Endothelial cell of umbilical vein (primary cell): ENCODE measurements at regions not wholly inside any gene's neighbourhood (a gene's known extent, or its start where the extent isn't known, plus 50 kb on each side); places are given as distances from the start of the nearest gene placed in this dataset.

Experiments used
- BruUV-seq: library from RNA; stranded (reverse); fragments of 400-500 nt; replicated peaks from 2 replicates; lab custom pipeline; 2021; lab: Mats Ljungman, UMichigan
- CTCF ChIA-PET: fragments of 300-600, 350-600 bp; sonication (Branson Sonifier 250); formaldehyde crosslinking; loops from one replicate; lab custom pipeline; 2021; ENCODE audit warnings: antibody characterized with exemption, inconsistent platforms; lab: Charles Lee
- POLR2A ChIA-PET: fragments of 300-600, 350-600 bp; sonication (Branson Sonifier 250); formaldehyde crosslinking; loops from one replicate; lab custom pipeline; 2021; ENCODE audit warnings: antibody characterized with exemption, inconsistent platforms; lab: Charles Lee
- DNase-seq: peaks from one replicate; pipeline ENCODE4 v3.0.0-alpha.2; 2011; ENCODE audit warnings: low read depth, low spot score
- FAIRE-seq: peaks from 2 replicates; lab custom pipeline; 2011; peaks lifted over from hg19 to GRCh38; lab: Jason Lieb, UNC
- H2AFZ ChIP-seq: 2 replicates; pipeline ENCODE4 v1.6.0; 2012; ENCODE audit warnings: low read depth, low read length, control low read depth, inconsistent platforms
- H3K27ac ChIP-seq: 2 replicates; pipeline ENCODE4 v1.5.1; 2011; ENCODE audit warnings: low read depth, mild to moderate bottlenecking, control low read depth, low read length, moderate library complexity; ENCODE audit not compliant: insufficient read depth
- H3K27me3 ChIP-seq, 2 experiments: 2 replicates each; pipeline versions ENCODE4 v1.6.0 to v1.6.1; 2011; ENCODE audit warnings: low read length in 2 of 2, mixed read lengths in 1 of 2; ENCODE audit not compliant: control insufficient read depth in 2 of 2, insufficient read depth in 2 of 2
- H3K36me3 ChIP-seq, 2 experiments: 2 replicates in 1 of 2; 3 replicates in 1 of 2; pipeline ENCODE4 v1.5.1; 2011; ENCODE audit warnings: low read length in 2 of 2, mild to moderate bottlenecking in 1 of 2, moderate library complexity in 1 of 2; ENCODE audit not compliant: control insufficient read depth in 2 of 2, insufficient read depth in 2 of 2; ENCODE audit errors: extremely low read depth in 1 of 2
- H3K4me1 ChIP-seq: 3 replicates; pipeline ENCODE4 v1.5.1; 2011; ENCODE audit warnings: mild to moderate bottlenecking, low read length; ENCODE audit not compliant: control insufficient read depth, insufficient read depth; ENCODE audit errors: extremely low read depth
- H3K4me2 ChIP-seq: 2 replicates; pipeline ENCODE4 v1.6.1; 2011; ENCODE audit warnings: low read length, control low read depth, mixed read lengths; ENCODE audit not compliant: insufficient read depth
- H3K4me3 ChIP-seq, 3 experiments: fragments of 200-600 bp in 1 of 3; sonication (generic), shearing (Covaris generic) in 1 of 3; replicated peaks in 1 of 3; 2 replicates each; pipeline ENCODE4 v1.5.1; 2011 to 2016; ENCODE audit warnings: control low read depth in 3 of 3, low read length in 3 of 3, mild to moderate bottlenecking in 2 of 3, inconsistent platforms in 1 of 3, low read depth in 1 of 3, moderate library complexity in 1 of 3; ENCODE audit not compliant: insufficient read depth in 1 of 3
- H3K79me2 ChIP-seq: 2 replicates; pipeline ENCODE4 v1.6.0; 2012; ENCODE audit warnings: low read length, inconsistent platforms; ENCODE audit not compliant: control insufficient read depth, insufficient read depth
- H3K9ac ChIP-seq: replicated peaks from 2 replicates; pipeline ENCODE3; 2011; ENCODE audit warnings: low read length, control low read depth; ENCODE audit not compliant: insufficient read depth; ENCODE audit errors: extremely low read depth
- H3K9me1 ChIP-seq: replicated peaks from 3 replicates; pipeline ENCODE4 v1.6.0; 2011; ENCODE audit warnings: mild to moderate bottlenecking, low read length; ENCODE audit not compliant: control insufficient read depth, insufficient read depth; ENCODE audit errors: extremely low read depth
- H3K9me3 ChIP-seq: replicated peaks from 2 replicates; pipeline ENCODE4 v1.5.1; 2012; ENCODE audit warnings: low read length, inconsistent platforms; ENCODE audit not compliant: control insufficient read depth, insufficient read depth
- H4K20me1 ChIP-seq: replicated peaks from 2 replicates; pipeline ENCODE3; 2011; ENCODE audit warnings: mild to moderate bottlenecking, low read length; ENCODE audit not compliant: control insufficient read depth, insufficient read depth; ENCODE audit errors: extremely low read depth
- CTCF ChIP-seq, 2 donors: IDR thresholded peaks; 1 replicate in 1 of 2; 2 replicates in 1 of 2; pipeline ENCODE4 v1.5.1; 2011; ENCODE audit warnings: low read length in 2 of 2, mild to moderate bottlenecking in 2 of 2, moderate library complexity in 2 of 2, control low read depth in 1 of 2, inconsistent platforms in 1 of 2, low read depth in 1 of 2; ENCODE audit not compliant: insufficient read depth in 1 of 2; ENCODE audit errors: extremely low read depth in 1 of 2
- EZH2 ChIP-seq: IDR thresholded peaks from 2 replicates; pipeline ENCODE4 v1.6.1; 2012; ENCODE audit warnings: borderline replicate concordance, low read depth, mild to moderate bottlenecking, moderate library complexity, low read length, inconsistent platforms; ENCODE audit not compliant: severe bottlenecking
- FOS ChIP-seq: IDR thresholded peaks from 2 replicates; pipeline ENCODE4 v1.6.1; 2011; ENCODE audit warnings: mild to moderate bottlenecking, low read length, moderate library complexity, borderline replicate concordance; ENCODE audit not compliant: insufficient read depth
- GATA2 ChIP-seq: IDR thresholded peaks from 2 replicates; pipeline ENCODE4 v1.7.0; 2011; ENCODE audit warnings: low read depth, mild to moderate bottlenecking, moderate library complexity, mixed read lengths, low read length; ENCODE audit not compliant: insufficient read length, insufficient read depth
- JUN ChIP-seq: IDR thresholded peaks from 2 replicates; pipeline ENCODE4 v1.6.1; 2011; ENCODE audit warnings: borderline replicate concordance, low read depth; ENCODE audit not compliant: insufficient read length, insufficient read depth
- MAX ChIP-seq: IDR thresholded peaks from 2 replicates; pipeline ENCODE4 v1.6.1; 2011; ENCODE audit not compliant: insufficient read depth, insufficient read length
- MYC ChIP-seq: IDR thresholded peaks from one replicate; pipeline ENCODE4 v1.6.1; 2011; ENCODE audit warnings: mild to moderate bottlenecking, low read depth, low read length
- POLR2A ChIP-seq: IDR thresholded peaks from 2 replicates; pipeline ENCODE4 v1.6.1; 2012; ENCODE audit warnings: low read depth, mild to moderate bottlenecking, control low read depth, low read length
- POLR2AphosphoS5 ChIP-seq: IDR thresholded peaks from 2 replicates; pipeline ENCODE4 v1.6.1; 2012; ENCODE audit warnings: low read depth, mild to moderate bottlenecking, control low read depth, low read length, moderate library complexity; ENCODE audit not compliant: insufficient read depth
- dilution Hi-C: fragments of 300-500 bp; cut with MboI; formaldehyde crosslinking; loops from one replicate; pipeline ENCODE4 v1.15.0; 2019; ENCODE audit warnings: low sequenced_read_pairs; ENCODE audit not compliant: extremely low pct_ligation_motif_present
- intact Hi-C: fragments of 100-400 bp; cut with micrococcal nuclease; formaldehyde crosslinking; loops from one replicate; pipeline ENCODE4 v1.10.0; 2022

DNA sequence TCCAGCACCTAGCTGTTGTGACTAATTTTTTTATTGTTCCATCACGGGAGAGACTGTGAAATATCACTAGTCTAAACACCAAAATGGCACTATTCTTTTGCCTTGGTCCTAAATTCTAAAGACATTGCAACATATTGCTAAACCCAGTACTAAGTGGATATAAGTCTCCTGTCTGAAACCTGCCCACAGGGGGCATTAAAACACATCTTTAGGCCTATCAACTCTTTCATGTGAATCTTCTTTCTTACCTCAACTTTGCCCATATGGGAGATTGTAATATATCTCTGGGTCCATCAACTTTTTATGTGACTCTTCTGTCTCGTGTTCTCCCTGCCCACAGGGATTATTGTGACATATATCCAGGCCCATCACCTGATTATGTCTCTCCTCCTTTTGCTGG is 317.2 kb downstream of the RPS4Y2 start:
- Histone ChIP-seq H3K9me1 (no peaks in the 10 kb centered on the region), H3K4me3 (no peak overlapping the region), H3K36me3 (no peaks in the 10 kb centered on the region), H3K4me1 (no peaks in the 10 kb centered on the region), H3K4me2 (no peak overlapping the region), H3K9me3 (no peaks in the 10 kb centered on the region), H2AFZ (no peak overlapping the region), H3K27me3 (no peaks in the 10 kb centered on the region), H4K20me1 (no peaks in the 10 kb centered on the region), H3K79me2 (no peaks in the 10 kb centered on the region), H3K9ac (no peak overlapping the region), H3K27ac (no peak overlapping the region)
- BruUV-seq: no TSS peak
- TF ChIP-seq MYC: no peak
- intact Hi-C loops: no loop called here
- ChIA-PET CTCF (no interaction called here), POLR2A (no interaction called here)
- DNase-seq (no peak), FAIRE-seq (no peak)
- dilution Hi-C loops: no loop called here

DNA sequence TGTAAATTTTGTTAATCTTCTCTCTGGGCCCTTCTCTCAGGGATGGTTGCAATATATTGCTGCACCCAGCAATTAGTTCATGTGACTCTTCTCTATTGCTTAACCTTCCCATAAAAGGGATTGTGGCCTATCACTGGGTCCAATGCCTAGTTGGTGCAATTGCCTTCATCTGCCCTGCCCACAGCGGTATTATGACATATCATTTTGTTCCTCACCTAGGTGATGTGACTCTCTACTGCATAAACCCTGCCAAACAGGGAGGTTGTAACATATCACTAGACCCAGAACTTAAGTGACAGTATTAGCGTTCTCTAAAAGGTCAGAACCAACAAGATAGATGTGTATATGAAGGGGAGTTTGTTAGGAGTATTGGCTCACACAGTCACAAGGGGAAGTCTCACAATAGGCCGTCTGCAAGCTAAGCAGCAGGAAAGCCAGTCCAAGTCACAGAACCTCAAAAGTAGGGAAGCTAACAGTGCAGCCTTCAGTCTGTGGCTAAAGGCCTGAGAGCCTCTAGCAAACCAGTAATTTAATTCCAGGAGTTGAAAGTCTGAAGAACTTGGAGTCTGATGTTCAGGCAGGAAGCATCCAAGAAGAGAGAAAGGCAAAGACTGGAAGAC is 317.8 kb downstream of the RPS4Y2 start:
- ChIA-PET CTCF (no interaction called here), POLR2A (no interaction called here)
- Histone ChIP-seq H3K4me2 (no peak overlapping the region), H2AFZ (no peak overlapping the region), H3K9me1 (no peaks in the 10 kb centered on the region), H3K79me2 (no peaks in the 10 kb centered on the region), H3K27me3 (no peaks in the 10 kb centered on the region), H3K36me3 (no peaks in the 10 kb centered on the region), H3K9me3 (no peaks in the 10 kb centered on the region), H4K20me1 (no peaks in the 10 kb centered on the region), H3K9ac (no peak overlapping the region), H3K4me1 (no peaks in the 10 kb centered on the region), H3K4me3 (no peak overlapping the region), H3K27ac (no peak overlapping the region)
- dilution Hi-C loops: no loop called here
- no TSS peak for BruUV-seq
- no peak for DNase-seq
- FAIRE-seq: no peak
- intact Hi-C loops: no loop called here
- TF ChIP-seq MYC (no peak), POLR2AphosphoS5 (no peak), MAX (no peak), GATA2 (no peak), EZH2 (no peak), FOS (no peak), JUN (no peak), POLR2A (no peak), CTCF (IDR thresholded peaks at IDR 0.05; ENCODE audit: extremely low read depth in 1 of 2, insufficient read depth in 1 of 2, low read depth in 1 of 2, low read length in 2 of 2) (no peak)
